Neural progenitor cell (in vitro differentiated cells): ENCODE measurements at regions not wholly inside any gene's neighbourhood (a gene's known extent, or its start where the extent isn't known, plus 50 kb on each side); places are given as distances from the start of the nearest gene placed in this dataset.

Source experiments
- CTCF ChIP-seq: fragments of 200-600 bp; sonication (generic); IDR thresholded peaks from 2 replicates; pipeline ENCODE4 v1.5.1; 2017; ENCODE audit warnings: antibody characterized with exemption, mild to moderate bottlenecking
- EZH2 ChIP-seq: fragments of 200-600 bp; sonication (generic); IDR thresholded peaks from 2 replicates; pipeline ENCODE4 v1.6.1; 2017; ENCODE audit warnings: antibody characterized with exemption, mild to moderate bottlenecking, moderate library complexity
- EZH2phosphoT487 ChIP-seq: fragments of 200-600 bp; sonication (generic); IDR thresholded peaks from 2 replicates; pipeline ENCODE4 v1.6.1; 2017; ENCODE audit warnings: antibody characterized with exemption

DNA sequence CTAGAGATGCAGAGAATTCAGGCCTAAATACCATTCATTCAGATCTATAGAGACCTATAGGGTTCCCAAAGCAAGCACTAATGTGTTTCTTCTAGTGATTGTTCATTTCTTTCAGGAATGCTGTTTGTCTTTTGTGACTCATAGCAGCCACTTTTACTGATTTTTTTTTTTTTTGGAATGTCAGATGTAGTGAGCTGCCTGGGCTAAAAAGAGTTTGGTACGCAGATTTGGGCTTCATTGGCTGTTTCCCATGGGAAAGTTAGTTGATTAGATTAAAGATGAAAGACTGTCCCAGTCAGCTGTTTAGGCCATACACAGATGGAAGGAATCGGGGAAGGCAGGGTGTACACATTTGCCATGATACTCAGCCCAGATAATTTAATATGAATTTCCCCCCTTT lies 87.6 kb downstream of the CDC42EP3 start:
- TF ChIP-seq EZH2 = no peak
- no peak for TF ChIP-seq CTCF
- no peak for TF ChIP-seq EZH2phosphoT487
